GM12872 (cell line): ENCODE measurements at regions not wholly inside any gene's neighbourhood (a gene's known extent, or its start where the extent isn't known, plus 50 kb on each side); places are given as distances from the start of the nearest gene placed in this dataset.

Experiments used
- CTCF ChIP-seq: IDR thresholded peaks from 3 replicates; pipeline ENCODE4 v1.5.1; 2011; ENCODE audit warnings: low read depth, mild to moderate bottlenecking, low read length, moderate library complexity; ENCODE audit not compliant: insufficient read depth

GRCh38 chr4:104066533-104066932 lies 346.7 kb upstream of the TACR3 start:
- TF ChIP-seq CTCF: no peak

GRCh38 chr4:104064646-104065577 lies 345.1 kb upstream of the TACR3 start:
- TF ChIP-seq CTCF: peak; percentile 61

- no peak for TF ChIP-seq CTCF
Measured at GRCh38 chr4:104063341-104063740, 343.6 kb upstream of the TACR3 start.

- no peak for TF ChIP-seq CTCF
Measured at GRCh38 chr4:104044369-104044768, 324.6 kb upstream of the TACR3 start.

- no peak for TF ChIP-seq CTCF
Measured at GRCh38 chr4:104032896-104033295, 313.1 kb upstream of the TACR3 start.

GRCh38 chr4:104025251-104025650 lies 305.5 kb upstream of the TACR3 start:
- no peak for TF ChIP-seq CTCF

- TF ChIP-seq CTCF: no peak
Measured at GRCh38 chr4:104022831-104023230, 303.0 kb upstream of the TACR3 start.
